ENCODE measurements at regions not wholly inside any gene's neighbourhood (a gene's known extent, or its start where the extent isn't known, plus 50 kb on each side); places are given as distances from the start of the nearest gene placed in this dataset.

DNA sequence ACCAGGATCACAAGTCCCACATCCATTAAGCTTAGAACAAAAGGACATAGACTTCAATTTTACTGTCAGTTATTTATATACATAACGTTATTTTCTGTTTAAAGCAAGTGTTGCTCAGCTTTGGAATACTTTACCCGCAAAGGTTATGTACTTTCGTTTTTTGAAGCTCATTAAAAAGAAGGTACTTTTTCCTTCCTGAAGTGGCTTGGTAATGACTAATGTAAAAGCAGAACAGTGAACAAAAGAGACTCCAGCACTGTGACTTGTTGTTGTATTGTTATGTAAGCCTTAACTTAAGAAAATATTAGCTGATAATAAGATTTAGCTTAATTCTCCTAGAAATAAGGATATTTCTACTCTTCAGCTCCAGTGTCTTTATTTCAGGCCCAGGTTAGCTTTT, 97.3 kb upstream of the SLCO6A1 start (continued):
- TF ChIP-seq, protein P1, sequence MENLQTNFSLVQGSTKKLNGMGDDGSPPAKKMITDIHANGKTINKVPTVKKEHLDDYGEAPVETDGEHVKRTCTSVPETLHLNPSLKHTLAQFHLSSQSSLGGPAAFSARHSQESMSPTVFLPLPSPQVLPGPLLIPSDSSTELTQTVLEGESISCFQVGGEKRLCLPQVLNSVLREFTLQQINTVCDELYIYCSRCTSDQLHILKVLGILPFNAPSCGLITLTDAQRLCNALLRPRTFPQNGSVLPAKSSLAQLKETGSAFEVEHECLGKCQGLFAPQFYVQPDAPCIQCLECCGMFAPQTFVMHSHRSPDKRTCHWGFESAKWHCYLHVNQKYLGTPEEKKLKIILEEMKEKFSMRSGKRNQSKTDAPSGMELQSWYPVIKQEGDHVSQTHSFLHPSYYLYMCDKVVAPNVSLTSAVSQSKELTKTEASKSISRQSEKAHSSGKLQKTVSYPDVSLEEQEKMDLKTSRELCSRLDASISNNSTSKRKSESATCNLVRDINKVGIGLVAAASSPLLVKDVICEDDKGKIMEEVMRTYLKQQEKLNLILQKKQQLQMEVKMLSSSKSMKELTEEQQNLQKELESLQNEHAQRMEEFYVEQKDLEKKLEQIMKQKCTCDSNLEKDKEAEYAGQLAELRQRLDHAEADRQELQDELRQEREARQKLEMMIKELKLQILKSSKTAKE (IDR thresholded peaks at IDR 0.05; ENCODE audit: low read depth, poor library complexity, severe bottlenecking), result no peak
- TF ChIP-seq, protein P2, sequence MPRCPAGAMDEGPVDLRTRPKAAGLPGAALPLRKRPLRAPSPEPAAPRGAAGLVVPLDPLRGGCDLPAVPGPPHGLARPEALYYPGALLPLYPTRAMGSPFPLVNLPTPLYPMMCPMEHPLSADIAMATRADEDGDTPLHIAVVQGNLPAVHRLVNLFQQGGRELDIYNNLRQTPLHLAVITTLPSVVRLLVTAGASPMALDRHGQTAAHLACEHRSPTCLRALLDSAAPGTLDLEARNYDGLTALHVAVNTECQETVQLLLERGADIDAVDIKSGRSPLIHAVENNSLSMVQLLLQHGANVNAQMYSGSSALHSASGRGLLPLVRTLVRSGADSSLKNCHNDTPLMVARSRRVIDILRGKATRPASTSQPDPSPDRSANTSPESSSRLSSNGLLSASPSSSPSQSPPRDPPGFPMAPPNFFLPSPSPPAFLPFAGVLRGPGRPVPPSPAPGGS (IDR thresholded peaks at IDR 0.05; ENCODE audit: borderline replicate concordance, insufficient read depth, low read depth, low read length, poor library complexity, severe bottlenecking), result no peak
- TF ChIP-seq, protein P3, sequence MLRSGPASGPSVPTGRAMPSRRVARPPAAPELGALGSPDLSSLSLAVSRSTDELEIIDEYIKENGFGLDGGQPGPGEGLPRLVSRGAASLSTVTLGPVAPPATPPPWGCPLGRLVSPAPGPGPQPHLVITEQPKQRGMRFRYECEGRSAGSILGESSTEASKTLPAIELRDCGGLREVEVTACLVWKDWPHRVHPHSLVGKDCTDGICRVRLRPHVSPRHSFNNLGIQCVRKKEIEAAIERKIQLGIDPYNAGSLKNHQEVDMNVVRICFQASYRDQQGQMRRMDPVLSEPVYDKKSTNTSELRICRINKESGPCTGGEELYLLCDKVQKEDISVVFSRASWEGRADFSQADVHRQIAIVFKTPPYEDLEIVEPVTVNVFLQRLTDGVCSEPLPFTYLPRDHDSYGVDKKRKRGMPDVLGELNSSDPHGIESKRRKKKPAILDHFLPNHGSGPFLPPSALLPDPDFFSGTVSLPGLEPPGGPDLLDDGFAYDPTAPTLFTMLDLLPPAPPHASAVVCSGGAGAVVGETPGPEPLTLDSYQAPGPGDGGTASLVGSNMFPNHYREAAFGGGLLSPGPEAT (IDR thresholded peaks at IDR 0.05; ENCODE audit: low read depth), result peak; percentile 84
- TF ChIP-seq SPI1 (IDR thresholded peaks at IDR 0.05; ENCODE audit: borderline replicate concordance, insufficient read depth, low read depth, low read length) (peak; percentile 72), RUNX3 (IDR thresholded peaks at IDR 0.05; ENCODE audit: low read length) (peak; percentile 45; the same call in 1 of the 2 replicates), BMI1 (IDR thresholded peaks at IDR 0.05; ENCODE audit: borderline replicate concordance) (0 out of 2 replicates have a peak, but pooled peaks have one; percentile 23), HDGF (IDR thresholded peaks at IDR 0.05) (no peak), DPF2 (IDR thresholded peaks at IDR 0.05) (peak; percentile 70; the same call in 1 of the 2 replicates), IKZF1 (conservative IDR thresholded peaks at IDR 0.05) (peak; percentile 64), MEF2B (IDR thresholded peaks at IDR 0.05; ENCODE audit: partially characterized antibody, poor library complexity, severe bottlenecking) (peak; percentile 40)
- TF ChIP-seq, protein P4, sequence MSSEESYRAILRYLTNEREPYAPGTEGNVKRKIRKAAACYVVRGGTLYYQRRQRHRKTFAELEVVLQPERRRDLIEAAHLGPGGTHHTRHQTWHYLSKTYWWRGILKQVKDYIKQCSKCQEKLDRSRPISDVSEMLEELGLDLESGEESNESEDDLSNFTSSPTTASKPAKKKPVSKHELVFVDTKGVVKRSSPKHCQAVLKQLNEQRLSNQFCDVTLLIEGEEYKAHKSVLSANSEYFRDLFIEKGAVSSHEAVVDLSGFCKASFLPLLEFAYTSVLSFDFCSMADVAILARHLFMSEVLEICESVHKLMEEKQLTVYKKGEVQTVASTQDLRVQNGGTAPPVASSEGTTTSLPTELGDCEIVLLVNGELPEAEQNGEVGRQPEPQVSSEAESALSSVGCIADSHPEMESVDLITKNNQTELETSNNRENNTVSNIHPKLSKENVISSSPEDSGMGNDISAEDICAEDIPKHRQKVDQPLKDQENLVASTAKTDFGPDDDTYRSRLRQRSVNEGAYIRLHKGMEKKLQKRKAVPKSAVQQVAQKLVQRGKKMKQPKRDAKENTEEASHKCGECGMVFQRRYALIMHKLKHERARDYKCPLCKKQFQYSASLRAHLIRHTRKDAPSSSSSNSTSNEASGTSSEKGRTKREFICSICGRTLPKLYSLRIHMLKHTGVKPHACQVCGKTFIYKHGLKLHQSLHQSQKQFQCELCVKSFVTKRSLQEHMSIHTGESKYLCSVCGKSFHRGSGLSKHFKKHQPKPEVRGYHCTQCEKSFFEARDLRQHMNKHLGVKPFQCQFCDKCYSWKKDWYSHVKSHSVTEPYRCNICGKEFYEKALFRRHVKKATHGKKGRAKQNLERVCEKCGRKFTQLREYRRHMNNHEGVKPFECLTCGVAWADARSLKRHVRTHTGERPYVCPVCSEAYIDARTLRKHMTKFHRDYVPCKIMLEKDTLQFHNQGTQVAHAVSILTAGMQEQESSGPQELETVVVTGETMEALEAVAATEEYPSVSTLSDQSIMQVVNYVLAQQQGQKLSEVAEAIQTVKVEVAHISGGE (CRISPR knock-in tag; IDR thresholded peaks at IDR 0.05), result no peak
- TF ChIP-seq, protein P5, sequence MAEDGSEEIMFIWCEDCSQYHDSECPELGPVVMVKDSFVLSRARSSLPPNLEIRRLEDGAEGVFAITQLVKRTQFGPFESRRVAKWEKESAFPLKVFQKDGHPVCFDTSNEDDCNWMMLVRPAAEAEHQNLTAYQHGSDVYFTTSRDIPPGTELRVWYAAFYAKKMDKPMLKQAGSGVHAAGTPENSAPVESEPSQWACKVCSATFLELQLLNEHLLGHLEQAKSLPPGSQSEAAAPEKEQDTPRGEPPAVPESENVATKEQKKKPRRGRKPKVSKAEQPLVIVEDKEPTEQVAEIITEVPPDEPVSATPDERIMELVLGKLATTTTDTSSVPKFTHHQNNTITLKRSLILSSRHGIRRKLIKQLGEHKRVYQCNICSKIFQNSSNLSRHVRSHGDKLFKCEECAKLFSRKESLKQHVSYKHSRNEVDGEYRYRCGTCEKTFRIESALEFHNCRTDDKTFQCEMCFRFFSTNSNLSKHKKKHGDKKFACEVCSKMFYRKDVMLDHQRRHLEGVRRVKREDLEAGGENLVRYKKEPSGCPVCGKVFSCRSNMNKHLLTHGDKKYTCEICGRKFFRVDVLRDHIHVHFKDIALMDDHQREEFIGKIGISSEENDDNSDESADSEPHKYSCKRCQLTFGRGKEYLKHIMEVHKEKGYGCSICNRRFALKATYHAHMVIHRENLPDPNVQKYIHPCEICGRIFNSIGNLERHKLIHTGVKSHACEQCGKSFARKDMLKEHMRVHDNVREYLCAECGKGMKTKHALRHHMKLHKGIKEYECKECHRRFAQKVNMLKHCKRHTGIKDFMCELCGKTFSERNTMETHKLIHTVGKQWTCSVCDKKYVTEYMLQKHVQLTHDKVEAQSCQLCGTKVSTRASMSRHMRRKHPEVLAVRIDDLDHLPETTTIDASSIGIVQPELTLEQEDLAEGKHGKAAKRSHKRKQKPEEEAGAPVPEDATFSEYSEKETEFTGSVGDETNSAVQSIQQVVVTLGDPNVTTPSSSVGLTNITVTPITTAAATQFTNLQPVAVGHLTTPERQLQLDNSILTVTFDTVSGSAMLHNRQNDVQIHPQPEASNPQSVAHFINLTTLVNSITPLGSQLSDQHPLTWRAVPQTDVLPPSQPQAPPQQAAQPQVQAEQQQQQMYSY (CRISPR knock-in tag; IDR thresholded peaks at IDR 0.05), result no peak
- TF ChIP-seq, protein P6, sequence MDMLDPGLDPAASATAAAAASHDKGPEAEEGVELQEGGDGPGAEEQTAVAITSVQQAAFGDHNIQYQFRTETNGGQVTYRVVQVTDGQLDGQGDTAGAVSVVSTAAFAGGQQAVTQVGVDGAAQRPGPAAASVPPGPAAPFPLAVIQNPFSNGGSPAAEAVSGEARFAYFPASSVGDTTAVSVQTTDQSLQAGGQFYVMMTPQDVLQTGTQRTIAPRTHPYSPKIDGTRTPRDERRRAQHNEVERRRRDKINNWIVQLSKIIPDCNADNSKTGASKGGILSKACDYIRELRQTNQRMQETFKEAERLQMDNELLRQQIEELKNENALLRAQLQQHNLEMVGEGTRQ (IDR thresholded peaks at IDR 0.05; ENCODE audit: borderline replicate concordance, low read depth, low read length), result no peak

Data from GM12878 (cell line).